NCI-H2196 (cell line): ENCODE measurements at regions not wholly inside any gene's neighbourhood (a gene's known extent, or its start where the extent isn't known, plus 50 kb on each side); places are given as distances from the start of the nearest gene placed in this dataset.
"Not testable (repeated sequence)": the region's sequence is repeated elsewhere in the genome, so short reads cannot be mapped to it uniquely, and the experiment has no call there.

Experiments used
- DNase-seq: peaks from one replicate; lab custom pipeline; 2025; ENCODE audit not compliant: unreplicated experiment; lab: John Stamatoyannopoulos, UW

DNA sequence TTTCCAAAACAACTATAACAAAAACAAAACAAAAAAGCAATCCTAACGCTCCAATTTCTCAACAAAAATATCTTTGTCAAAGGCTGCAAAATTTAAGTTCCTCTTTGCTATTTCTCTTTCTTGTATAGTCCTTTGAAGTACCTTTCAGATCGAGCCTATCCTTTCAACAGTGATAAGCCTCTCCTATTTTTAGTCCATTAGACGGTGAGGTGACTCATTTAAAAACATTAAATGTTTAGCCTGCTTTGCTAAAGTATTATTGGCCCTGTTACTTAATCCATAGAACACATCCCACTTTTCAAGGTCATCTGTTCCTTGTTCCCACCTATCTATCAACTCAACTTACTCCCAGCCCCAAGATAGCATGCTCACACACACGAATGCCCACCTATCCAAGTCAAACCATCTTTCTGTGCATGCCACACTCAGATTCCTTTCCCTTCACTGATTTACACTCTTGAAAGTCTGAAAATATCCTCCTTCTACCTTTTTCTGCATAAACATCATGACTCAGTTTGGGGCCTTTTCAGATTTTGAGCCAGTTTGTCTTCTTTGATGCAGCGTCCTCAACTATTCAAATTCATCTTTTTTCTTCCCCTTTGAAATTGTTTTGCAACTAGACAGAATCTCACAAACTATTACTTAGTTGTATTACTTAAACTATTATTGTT, 224.9 kb upstream of the TMEM229A start:
- no peak for DNase-seq

DNA sequence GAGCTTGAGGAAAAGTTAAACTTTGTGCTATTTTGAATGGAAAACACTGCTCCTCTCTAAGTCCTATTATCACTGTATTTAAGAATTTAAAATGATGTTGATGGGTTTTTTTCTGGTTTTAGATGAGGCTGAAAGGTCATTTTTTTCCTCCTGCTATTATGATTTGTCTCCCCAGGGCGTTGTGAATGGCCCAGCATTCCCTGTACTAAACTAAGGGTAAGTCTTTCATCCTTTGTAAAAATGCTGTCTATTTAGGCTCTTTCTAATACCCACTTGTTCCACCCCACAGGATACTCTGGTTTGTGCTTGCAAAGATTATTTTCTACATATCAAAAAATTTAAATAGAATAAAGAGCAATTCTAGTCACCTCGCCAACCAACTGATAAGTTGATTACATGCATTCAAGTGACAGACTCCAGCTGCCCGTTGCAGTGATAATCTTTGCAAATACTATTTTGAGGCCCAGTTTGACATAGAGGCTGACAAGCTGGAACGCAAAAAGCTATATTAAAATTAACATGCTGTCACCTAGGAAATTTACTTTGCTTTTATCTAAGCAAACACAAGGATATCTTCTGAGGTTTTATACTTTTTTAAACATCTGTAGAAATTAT, 222.3 kb upstream of the TMEM229A start:
- no peak for DNase-seq

DNA sequence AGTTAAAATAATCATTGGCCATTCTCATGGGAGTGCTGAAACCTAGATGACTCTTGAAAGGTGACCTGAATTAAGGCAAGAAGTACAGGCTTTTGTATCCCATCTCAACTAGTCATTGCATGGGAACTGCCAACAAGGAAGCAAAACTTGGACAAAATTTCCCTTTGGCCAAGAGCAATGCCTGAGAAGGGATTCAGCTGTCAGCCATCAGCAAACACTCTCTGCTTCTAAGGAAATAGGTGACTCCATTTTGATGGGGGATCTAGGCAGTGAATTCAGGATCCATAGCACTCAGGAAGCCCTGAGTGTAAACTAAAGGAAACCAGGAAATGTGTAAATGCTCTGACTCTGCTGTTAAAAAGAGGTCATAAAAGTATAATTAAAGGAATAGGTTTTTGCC, 221.5 kb upstream of the TMEM229A start:
- no peak for DNase-seq

DNA sequence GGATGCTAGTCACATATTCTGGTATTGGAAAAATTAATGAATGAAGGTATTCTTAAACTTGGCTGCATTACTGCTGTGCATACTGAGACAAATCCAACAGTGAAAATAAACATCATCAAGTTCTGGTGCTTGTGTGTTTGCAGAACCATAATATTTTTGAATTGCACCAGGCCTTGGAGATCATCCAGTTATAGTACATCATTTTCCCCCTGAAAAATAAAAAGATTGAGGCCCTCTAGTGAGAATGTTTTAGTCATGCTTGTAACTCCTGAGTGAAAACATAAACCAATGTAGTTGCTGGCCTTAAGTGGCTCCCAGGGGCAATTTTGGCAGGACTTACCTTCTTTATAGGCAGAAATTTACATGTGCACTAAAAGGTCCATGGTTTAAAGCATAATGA, 218.8 kb upstream of the TMEM229A start:
- no peak for DNase-seq

DNA sequence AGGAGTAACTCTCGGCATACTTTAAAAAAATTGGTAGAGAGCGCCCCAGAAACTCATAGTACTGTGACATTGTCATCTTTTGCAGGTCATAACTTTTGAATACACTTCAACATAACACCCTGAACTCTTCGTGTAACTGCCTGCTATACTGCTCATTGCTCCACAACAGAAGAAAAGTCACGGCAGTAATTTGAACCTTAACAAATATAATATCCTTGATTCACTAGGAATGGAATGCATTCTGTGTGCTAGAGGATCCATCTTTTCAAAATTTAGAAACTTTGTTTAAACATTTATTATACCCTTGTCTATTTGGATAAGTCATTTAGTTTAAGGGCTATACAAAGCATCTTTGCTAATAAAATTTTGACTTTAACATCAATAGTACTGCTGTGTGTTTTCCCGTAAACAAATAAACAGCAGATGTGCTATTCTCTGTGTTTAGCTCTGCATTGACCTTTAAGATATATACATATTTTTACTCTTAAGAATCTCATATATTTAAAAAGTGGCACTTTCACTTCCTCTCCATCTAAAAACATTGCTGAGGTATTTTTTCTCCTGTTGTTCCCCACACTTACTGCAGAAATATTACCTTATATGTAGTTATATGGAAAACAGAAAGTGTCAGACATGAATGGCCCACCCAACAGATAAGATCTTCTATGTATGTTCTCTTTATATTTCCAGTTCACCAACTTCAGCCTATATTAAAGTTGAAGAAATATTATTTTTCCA, 217.6 kb upstream of the TMEM229A start:
- DNase-seq: no peak

DNA sequence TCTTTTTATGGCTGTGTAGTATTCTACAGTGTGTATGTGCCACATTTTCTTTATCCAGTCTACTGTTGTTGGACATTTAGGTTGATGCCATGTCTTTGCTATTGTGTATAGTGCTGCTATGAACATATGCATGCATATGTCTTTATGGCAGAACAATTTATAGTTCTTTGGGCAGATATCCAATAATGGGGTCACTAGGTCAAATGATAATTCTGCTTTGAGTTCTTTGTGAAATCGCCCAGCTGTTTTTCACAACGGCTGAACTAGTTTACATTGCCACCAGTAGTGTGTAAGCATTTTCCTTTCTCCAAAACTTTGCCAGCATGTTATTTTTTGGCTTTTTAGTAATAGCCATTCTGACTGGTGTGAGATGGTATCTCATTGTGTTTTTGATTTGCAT, 214.8 kb upstream of the TMEM229A start:
- no peak for DNase-seq

DNA sequence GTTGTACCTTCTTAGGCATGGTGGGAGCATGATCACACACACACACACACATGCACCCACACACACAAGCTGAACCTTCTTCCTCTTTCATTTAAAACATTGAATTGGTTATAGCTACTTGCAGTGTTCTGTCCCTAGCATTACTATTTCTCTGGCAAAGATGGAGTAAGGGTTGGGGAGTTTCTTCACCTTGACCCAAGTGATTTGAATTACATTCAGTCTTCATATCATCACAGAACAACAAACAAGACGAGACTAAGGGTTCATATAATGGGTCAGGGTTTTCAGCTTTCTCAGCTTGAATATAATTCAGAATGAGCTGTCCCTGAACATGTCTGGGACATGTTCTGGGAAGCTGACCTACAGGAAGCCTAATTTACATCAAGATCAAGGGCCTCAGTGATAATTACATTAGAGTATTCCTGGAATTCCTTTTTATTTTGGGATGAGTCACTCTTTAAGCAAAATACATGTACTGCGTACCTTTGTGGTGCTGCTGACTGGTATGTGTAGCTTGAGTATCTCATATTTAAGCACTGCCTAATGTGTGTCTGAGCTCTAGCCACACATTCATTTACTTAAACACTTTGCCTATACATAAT, 213.5 kb upstream of the TMEM229A start:
- DNase-seq: no peak

DNA sequence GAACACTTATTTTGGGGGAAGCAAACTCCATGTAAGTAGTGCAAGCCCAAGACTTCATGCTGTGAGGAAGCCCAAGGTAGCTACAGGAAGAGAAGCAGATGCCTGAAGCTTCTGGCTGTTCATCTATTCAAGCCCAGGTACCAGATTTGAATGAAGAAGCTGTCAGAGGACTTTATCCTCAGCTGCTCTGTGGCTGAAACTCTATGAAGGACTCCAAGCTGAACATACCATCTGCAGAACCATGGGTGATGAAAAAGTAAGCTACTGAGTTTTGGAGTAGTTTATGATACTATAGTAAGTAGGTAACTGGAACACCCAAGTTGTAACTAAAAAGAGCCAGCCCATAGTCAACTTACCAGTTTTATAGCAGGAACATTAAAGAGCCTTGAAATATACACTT, 211.6 kb upstream of the TMEM229A start:
- DNase-seq: not testable (repeated sequence)

DNA sequence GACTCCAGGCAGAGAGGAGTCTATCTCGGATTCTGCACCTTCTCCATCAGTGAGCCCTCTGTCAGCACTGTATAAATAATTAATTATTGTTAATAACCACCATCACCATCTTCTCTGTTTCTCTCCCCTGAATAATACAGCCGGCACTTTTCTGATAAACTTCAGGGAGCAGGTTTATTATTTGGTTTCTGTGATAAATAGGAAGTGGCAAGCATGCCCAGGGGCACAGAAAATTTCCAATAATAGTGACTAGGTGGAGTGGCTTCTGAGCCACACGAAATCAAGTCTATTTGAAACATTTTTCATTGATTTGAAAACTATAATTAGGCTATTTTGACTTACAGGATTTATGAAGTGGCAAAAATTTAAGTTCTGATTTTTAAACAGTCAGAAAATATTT, 186.8 kb upstream of the TMEM229A start:
- DNase-seq: no peak

DNA sequence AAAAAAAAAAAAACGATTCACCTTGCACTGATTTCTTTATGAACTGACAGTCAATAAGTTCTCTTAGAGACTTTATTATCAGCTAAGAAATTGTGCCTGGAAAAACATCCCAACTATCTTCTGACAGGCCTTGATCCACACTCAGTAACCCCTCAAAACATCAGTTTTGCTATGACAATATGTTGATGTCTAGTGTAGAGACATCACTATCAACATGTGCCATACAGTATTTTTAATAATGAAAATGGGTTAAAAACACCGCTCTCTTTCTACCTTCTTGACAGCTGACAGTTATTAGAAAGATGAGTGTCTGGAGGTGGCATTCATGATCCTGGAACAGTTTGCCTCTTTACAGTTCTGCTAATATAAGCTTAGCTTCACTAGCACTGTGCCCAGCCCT, 175.8 kb upstream of the TMEM229A start:
- no peak for DNase-seq

DNA sequence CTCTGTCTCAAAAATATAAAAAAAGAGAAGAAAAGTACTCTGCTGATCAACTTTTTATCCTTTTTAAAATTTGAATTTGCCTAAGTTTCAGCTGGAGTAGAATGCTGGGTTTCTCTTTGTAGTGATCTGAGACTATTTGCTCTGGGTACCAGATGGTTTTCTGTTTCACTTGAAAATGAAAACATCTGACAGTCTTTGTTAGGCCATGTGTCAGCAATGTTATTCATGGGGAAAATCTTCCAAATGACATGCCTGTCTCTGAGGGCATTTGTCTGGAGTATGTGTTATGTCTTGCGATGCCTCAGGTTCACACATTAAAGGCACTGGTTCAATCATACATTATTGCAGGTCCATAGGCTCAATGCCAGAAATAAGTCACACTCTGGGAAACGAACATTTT, 175.3 kb upstream of the TMEM229A start:
- DNase-seq: no peak

DNA sequence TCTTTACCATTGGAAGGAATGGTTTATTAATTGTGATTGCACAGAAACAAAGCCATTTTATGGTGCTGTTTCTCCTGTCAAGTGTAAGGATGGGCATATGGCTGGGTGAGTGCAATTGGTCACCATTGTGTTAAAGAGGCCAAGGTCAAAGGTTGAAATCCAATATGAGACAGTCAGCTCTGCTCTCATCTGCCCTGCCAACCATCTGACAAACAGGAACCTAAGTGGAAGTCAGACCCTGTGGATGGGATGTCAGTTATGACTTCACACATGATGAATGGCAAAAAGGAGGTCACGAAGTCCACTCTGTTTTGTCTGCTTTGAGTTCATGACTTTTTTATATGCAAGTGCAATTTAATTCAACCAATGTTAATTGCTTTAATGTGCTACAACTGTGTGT, 172.7 kb upstream of the TMEM229A start:
- DNase-seq: no peak

DNA sequence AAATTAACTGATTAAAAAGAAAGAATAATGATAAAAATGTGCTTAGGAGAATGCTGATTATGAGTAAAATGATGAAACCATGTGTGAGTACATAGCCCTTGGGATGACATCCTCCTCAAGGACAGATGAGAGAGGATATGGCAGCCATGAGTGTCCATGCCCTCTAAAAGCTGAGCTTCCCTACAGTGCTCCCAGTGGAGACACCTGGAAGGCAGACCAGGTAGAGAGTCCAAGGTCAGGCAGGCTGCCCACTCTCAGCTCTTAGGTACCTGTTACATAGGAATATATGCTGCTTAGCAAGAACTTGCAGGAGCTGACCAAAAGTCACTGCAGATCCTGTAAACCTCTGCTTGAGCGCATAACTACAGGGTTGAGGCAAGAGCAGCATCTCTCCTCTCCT, 169.7 kb upstream of the TMEM229A start:
- DNase-seq: no peak

DNA sequence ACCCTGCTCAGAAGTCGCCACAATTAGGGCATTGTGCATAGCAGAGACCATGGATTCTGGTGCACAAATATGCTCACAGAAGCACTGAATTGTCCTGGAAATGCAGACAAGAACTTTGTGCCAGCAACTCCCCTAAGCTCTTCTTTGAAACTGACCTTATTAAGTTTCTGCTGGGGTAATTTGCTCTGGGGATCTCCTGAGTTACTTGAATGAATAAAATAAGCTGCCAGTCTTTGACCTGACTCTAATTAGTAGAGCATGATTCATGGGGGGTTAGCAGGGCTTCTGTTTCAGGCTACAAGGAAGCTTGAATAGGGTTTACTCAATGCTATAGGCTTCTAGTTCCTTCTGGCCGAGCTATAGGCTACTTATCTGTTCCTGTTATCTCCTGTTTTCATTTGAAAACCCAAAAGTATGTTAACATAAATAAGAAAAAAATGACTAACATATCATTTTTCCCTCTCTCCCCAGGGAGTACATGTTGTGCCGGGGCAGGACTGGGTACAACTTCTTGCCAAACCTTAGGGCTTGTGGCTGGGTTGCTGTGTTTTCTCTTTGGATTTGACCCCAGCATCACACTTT, 169.0 kb upstream of the TMEM229A start:
- no peak for DNase-seq

DNA sequence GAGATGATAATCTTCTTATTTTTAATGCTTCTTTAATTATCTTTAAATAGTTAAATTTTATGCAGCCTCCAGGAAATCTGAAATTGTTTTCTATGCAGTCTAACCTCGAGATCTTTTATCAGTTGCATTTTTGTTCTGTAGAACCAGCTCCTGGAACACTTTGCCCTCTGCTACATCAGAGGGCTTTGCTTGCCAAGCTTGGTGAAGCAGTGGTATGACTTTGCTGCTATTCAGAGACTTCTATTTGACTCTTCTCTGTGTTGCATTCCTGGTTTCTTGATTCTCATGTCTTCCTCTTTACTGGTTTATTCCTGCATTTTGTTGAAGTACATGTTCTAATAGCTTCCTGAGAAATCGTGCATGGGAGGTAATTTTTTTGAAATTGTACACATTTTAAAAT, 163.7 kb upstream of the TMEM229A start:
- DNase-seq: no peak

DNA sequence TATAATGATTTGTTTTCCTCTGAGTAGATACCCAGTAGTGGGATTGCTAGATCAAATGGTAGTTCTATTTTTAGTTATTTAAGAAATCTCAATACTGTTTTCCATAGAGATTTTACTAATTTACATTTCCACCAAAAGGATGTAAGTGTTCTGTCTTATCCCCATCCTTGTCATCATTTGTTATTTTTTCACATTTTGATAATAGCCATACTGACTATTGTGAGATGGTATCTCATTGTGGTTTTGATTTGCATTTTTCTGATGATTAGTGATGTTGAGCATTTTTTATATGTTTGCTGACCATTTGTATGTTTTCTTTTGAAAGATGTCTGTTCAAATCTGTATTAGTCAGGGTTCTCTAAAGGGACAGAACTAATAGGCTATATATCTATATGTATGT, 160.0 kb upstream of the TMEM229A start:
- no peak for DNase-seq

DNA sequence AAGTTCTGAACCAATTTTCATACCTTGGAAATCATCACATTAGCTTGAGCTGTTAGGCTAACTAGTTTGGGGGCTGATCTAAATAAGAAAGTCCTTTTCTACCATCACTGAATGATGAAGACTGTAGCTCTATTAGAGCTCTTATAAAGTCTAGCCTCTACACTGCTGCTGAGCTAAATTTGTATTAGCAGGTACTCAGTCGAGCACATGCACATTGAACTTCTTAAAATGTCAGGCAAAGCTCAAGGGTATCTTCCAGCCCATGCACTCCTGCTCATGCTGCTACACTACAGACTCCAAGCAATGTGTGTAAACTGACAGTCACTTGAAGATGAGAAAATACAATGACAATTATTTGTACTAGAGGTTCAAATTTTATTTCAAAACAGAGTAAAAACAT, 158.8 kb upstream of the TMEM229A start:
- no peak for DNase-seq

DNA sequence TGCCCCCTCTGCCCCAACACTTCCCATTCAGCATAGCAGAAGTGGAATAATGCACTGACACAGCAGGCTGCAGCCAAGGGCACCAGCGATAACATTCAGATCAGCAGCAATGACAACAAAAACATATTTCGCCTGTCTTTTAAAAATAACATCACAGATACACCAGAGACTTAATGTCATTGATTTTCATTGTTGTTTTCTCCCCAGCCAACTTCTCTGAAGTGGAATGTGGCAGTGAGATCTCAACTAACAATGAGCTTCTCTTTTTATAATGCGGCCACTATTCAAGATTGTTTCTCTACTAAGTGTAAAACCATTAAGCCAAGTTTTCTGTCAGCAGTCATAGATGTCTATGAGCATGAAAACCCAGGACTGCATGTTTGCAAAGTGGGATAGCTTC, 158.2 kb upstream of the TMEM229A start:
- no peak for DNase-seq

DNA sequence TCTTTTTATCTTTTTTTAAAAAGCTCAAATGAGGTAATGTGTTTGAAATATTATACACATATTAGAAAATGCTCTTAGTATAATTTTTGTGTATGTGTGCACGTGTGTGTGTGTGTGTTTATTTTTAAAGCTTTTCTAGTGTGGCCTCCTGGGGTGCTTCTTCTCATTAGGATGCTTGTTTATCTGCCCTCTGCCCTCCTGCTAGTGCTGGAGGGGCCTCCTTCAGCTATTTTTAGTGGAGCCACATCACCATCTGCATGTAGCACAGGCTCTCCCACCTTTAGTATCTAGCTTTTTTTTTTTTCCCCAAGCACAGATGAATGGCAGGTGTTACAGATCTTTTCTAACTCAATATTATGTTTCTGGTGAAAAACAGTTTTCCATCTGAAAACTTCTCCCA, 155.7 kb upstream of the TMEM229A start:
- DNase-seq: no peak

DNA sequence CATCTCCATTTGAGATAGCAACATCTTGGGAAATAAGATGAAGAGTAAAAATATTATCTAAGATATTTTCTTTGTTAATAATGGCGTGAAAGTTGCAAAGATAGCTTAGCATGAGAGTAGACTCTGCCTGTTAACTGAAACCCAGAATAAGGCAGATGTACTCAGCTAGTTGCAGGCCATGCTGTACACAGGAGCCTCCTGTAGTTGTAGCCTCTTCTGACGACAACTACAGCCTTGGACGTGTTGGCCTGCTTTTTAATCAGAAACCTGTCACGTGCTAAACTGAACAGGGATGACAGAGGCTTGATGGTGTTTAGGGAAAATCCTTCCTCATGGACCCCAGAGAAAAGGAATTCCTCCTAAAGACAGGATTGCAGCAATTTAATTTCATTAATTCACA, 155.1 kb upstream of the TMEM229A start:
- DNase-seq: no peak

DNA sequence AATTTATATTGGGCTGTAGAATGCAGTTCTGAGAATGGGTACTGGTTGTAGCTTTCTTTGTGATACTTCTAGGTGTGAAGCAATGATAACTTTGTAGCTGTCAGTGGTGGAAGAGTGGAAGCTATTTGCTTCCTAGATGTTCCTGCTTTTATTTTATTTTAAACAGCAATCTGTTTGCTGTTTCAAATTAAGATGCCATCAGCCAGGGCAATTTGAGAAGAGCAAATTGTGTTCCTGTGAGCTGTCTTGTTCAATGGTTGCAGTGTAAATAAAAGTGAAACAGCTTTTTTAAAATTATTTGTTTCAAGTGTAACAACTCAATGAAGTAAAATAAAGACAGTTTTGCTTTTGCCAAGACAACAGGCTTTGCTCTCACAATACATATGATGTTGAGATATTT, 150.8 kb upstream of the TMEM229A start:
- DNase-seq: no peak

DNA sequence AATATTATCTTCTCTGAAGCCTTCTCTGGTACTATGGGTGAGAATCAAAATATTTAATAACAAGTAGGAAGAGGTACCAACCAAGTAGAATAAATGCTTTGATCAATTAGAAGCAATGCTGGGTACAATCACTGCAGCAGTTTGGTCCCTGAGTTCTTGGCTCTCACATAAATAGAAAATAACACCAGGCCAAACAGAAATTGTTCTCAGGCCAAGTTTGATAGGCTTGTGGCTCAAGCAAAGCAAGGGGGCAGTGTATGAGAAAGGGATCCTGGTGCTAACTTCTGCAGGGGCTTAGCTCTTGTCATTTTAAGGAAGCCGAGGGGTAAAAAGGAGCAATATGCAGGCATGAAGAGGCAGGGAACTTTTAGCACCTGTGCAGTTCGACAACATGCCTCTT, 146.8 kb upstream of the TMEM229A start:
- DNase-seq: no peak
